NCI-H2196 (cell line): ENCODE measurements at regions not wholly inside any gene's neighbourhood (a gene's known extent, or its start where the extent isn't known, plus 50 kb on each side); places are given as distances from the start of the nearest gene placed in this dataset.
"Not testable (repeated sequence)": the region's sequence is repeated elsewhere in the genome, so short reads cannot be mapped to it uniquely, and the experiment has no call there.

ENCODE experiments used
- DNase-seq: peaks from one replicate; lab custom pipeline; 2025; ENCODE audit not compliant: unreplicated experiment; lab: John Stamatoyannopoulos, UW

- DNase-seq, result no peak
Observed at GRCh38 chr16:76970087-76970744, 220.8 kb upstream of the MON1B start.

- DNase-seq, result no peak
Observed at GRCh38 chr16:76970745-76971099, 220.3 kb upstream of the MON1B start.

DNA sequence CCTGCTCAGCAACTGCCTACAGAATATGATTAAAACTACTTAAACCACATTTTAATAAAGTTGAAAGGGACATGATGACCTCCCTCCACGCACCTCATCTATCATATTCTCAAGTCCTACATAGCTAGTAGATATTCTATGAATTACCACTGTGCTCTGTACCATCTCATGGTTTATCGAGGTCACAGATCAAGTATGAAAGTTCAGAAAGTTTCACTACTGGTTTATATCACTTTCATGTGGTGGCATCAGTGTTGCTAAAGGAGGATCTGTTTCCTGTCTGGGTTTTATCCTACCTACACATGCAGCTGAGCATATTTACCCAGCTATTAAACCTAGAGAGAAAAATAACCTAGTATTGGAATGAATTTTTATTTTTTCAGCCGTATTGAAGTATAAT, 214.9 kb upstream of the MON1B start:
- no peak for DNase-seq

DNA sequence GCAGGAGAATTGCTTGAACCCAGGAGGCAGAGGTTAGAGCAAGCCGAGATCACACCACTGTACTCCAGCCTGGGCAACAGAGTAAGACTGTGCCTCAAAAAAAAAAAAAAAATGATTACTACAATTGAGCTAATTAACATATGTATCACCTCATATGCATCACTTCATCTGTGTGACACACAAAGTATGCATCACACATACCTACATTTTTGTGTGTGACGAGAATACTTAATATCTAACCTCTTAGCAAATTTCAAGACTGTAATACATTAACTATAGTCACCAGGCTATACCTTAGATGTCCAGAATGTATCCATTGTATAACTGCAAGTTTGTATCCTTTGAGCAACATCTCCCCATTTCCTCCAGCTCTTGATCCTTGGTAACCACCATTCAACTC, 214.2 kb upstream of the MON1B start:
- DNase-seq, result no peak

DNA sequence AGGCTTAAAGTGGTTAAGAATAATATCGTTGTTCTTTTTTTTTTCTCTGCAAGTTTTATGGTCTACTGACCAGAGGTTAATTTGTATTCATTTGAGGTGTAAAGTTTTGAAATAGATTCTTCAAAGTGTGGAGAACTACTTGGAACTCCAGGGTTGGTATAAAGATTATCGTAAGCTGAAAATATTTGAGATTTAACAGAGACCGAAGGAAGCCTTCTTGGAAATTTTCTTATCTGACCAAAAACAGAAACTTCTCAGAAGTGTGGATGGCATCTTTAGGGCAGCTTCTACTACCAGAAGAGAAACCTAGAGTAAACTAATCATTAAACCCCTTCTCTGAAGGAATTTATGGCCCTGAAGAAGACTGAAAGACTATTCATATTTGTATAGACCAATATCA, 206.8 kb upstream of the MON1B start:
- no peak for DNase-seq

- no peak for DNase-seq
Observed at GRCh38 chr16:76985392-76986045, 205.5 kb upstream of the MON1B start.

DNA sequence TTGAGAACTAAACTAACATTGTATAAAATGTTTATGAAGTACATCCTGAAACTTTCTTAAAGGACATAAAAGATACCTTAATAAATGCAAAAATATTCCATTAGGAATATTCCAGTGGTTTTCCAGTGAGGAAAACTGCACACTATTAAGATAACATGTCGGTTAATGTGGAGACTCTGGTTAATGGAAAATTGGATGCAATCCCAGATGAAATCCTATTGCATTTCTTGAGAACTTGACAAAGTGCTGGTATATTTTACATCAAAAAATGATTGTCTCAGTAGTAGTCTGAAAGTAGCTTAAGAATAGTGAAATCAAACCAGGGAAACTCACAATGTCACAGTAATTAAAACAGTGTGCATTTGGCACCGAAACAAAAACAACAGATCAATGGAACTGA, 202.5 kb upstream of the MON1B start:
- DNase-seq, result no peak

- no peak for DNase-seq
Observed at GRCh38 chr16:77002644-77003043, 188.3 kb upstream of the MON1B start.

DNA sequence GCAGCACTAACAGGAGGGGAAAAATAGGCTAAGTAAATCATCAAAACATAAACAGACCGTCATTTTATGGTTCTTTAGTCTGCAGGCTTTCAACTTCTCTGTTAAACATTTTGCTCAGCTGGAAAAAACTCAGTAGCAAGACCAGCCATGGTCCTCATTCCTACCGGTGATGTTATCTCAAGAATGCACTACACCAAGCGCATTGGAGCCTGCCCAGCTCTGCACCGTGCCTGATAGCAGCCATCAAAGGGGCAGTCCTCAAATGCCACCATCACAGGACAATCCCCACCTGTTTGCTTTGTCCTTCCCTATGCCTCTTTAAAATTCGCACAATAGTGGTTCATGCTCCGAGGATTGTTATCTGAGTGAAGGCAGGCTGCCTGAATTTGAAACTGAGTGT, 181.5 kb upstream of the MON1B start:
- no peak for DNase-seq

GRCh38 chr16:77014441-77014840, 176.5 kb upstream of the MON1B start:
- DNase-seq, result no peak

- DNase-seq, result no peak
Observed at GRCh38 chr16:77030600-77030999, 160.4 kb upstream of the MON1B start.

- DNase-seq, result no peak
Observed at GRCh38 chr16:77033516-77033915, 157.5 kb upstream of the MON1B start.

GRCh38 chr16:77035361-77035760, 155.6 kb upstream of the MON1B start:
- DNase-seq, result no peak

- no peak for DNase-seq
Observed at GRCh38 chr16:77037696-77038347, 153.2 kb upstream of the MON1B start.

GRCh38 chr16:77041468-77041867, 149.5 kb upstream of the MON1B start:
- no peak for DNase-seq

DNA sequence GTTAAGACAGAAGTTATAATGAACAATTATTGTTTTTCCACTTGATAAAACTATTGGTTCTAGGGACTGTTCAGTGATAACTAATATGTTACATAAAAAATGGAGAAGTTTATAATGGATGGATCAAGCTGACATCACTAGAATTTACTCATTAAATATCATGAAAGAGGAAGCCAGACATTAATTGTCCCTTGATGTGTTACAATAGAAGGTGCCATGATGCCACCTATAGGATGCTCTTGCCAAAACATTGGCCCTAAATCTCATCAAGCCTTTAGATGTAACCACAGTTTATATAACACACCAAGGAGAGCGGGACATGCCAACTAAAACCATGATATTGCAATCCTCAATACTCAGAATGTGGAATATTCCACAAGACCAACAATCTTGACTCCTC, 147.9 kb upstream of the MON1B start:
- DNase-seq, result no peak

GRCh38 chr16:77046206-77046605, 144.8 kb upstream of the MON1B start:
- DNase-seq, result no peak

DNA sequence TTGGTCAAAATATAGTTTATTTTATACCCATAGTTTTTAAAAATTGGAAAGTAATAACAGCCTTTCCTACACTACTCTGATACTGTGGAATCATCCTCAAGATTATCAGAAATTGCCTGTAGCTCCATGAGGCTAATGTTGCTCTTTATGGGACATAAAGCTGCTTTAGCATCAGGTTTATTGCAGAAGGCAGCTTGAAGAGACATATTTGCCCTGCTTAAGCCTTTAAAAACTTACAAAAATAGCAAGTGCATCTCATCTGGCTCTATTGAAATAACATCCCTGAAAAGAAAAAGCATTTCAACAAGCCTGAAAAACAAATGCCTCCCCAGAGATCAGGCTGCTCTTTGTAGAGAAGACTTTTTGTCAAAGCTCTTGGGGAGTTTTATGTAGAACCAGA, 142.9 kb upstream of the MON1B start:
- DNase-seq, result no peak

GRCh38 chr16:77049577-77049976, 141.4 kb upstream of the MON1B start:
- DNase-seq, result no peak

- DNase-seq, result not testable (repeated sequence)
Observed at GRCh38 chr16:77056597-77056996, 134.4 kb upstream of the MON1B start.

DNA sequence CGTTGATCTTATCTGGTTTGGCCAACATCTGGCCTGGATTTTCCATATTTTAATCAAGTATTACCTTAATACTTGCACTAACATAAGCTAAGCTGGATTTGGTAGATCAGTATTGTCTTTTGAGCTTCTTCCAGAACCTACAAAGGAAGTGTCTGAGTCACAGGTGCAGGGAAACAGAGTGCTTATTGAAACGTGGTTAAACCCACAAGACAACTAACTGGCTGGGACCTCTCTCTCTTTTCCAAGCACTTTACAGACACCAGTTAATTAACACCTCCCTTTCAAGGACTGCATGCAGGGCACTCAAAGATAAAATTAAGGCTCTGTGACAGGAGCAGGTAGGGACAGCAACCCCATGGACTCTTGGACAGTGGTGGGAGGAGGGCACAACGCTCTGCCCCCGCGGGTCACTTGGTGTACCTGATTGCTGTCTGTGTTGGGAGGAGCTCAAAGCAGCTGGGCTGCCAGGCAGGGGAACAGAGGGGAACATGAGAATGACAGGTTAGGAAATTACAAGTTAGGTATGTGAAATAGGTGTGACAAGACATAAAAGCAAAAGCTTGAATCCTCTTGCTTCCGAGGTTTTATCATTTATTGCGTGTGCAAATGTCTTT, 133.7 kb upstream of the MON1B start:
- DNase-seq, result no peak

- no peak for DNase-seq
Observed at GRCh38 chr16:77059446-77059845, 131.5 kb upstream of the MON1B start.
